Dermis blood vessel endothelial cell (primary cell): ENCODE measurements at regions not wholly inside any gene's neighbourhood (a gene's known extent, or its start where the extent isn't known, plus 50 kb on each side); places are given as distances from the start of the nearest gene placed in this dataset.

ENCODE experiments used
- DNase-seq: peaks from one replicate; pipeline ENCODE4 v3.0.0; 2010

DNA sequence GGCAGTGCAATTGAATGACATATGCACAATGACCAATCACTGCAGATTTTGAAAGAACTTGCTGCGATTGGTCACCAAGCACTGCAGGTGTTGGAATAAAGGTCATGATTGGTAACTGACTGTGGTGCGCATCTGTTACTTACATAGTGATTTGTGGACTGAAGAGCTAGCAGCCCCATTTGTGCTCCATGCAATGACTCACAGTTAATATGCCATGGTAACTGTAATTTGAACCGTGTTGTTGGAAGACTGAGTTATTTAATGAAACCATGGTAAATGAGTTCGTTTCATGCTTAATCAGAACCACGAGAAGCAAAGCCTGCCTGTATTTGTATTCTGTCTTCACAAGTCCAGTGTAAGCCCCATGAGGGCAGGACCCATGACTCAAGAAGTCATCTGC, 220.5 kb downstream of the TJP1 start:
- DNase-seq = no peak

DNA sequence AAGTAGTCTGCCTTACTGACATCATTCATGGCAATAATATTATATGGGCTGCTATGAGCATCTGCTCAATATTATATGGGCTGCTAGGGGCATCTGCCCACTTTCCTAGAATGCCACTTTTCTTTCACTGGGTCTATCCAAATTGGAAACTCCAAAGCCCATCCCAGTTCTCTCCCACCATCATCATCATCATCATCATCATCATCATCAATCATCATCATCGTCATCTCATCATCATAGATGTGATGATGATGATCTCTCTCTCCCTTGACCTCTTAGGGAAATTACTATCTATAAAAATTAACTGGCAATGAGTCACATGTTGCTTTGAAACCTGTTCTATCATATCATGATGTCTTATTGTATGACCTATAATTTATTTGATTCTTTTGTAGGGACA, 222.0 kb downstream of the TJP1 start:
- no peak for DNase-seq

DNA sequence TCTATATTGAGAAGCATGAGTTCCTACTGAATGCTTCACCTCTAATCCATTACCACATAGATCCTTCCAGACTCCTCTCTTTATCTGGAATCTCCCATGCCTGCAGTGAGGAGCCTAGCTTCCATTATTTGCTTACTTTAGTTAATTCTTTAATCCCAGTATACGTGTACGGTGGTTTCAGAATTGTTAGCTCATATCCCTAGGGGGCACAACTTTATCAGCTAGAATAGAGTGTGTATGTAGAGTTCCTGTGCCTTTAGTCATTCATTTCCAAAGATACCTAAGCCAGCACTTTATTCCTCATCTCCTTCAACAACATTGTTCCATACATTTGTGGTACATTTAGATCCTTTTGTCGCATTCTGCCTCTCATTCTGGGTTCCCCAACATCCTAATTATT, 226.0 kb downstream of the TJP1 start:
- DNase-seq = no peak

DNA sequence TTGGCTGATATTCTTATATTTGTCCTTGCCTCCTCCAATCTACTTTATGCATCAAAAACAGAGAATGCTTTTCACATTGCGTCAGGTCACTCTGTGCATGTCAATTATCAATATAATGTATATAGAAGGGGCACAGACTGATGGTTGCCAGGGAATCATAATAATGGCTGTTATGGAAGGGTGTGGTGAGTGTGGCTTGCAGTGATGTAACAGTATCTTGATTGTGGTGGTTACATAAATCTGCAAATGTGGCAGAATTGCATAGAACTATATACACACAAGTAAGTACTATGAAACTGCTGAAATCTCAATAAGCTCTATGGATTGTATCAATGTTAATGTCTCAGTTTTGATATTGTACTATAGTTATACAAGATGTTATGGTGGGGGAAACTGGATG, 228.6 kb downstream of the TJP1 start:
- DNase-seq = no peak

DNA sequence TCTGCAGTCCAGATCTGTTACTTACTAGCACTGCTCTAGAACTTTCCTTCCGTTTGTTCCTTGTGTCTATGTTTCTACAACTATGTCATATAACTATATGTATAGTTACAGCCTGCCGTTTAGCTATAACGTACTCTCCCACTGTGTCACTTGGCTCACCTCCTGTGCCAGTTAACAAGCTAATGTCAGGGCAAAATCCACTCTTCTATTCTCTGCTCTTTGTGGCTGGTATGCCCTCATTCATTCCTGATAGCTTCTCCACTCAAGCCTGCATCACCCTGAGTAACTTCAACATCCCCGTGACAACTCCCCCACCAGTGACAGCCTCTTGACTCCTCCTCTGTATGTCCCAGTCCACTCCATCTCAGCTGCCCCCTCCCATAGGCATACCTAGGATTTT, 229.2 kb downstream of the TJP1 start:
- no peak for DNase-seq

DNA sequence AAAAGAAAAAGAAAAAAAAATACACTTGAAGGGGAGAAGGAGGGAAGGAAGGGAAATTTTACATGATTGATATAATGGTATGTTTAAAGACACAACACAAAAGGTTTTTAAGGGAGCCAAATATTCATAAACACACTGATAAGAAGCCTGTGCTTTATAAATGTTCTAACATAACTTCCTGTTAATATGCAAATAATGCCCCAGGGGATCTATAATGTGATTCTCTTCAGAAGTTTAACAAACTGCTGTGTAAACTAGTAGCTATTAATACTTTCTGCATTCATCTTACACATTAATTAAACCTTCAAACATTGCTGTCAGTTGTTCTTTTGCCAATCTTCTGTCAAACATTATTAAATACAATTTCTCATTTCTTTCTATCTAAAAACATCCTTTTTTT, 231.6 kb downstream of the TJP1 start:
- DNase-seq = no peak

DNA sequence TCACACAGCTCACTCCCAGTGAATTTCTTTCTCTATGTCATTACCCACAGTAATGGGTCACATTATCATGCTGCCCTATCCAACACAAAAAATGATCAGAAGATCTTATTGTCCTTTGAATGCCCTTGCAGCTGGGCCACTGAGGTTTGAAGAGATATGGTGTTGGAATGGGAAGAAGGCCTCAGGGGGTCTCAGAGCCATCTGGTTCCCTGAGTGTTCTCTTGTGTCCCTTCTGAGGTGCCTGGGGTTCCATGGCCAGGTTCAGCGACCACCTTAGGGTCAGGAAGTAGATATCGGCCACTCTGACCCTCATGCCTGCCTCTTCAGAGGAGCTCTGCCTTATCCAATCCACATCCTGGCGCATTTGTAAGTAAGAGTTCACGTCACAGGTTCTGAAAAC, 232.3 kb downstream of the TJP1 start:
- no peak for DNase-seq

DNA sequence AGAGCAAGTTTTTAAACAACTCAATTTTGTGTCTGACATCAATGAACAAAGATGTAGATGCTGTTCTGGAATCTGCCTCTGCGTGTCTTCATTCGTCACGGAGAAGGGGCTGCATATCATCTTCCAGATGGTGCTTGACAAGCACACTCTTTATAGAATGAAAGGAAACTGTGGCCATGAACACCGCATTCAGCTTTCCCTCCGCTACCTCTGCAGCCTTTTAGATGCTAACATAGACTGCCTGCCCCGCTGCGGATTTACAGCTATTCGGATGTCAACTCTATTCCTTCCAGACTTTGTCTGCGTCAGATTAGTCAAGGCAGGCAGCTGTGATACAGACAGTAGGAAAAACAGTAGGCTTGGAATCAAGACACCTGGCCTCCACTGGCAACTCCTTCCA, 232.9 kb downstream of the TJP1 start:
- no peak for DNase-seq

DNA sequence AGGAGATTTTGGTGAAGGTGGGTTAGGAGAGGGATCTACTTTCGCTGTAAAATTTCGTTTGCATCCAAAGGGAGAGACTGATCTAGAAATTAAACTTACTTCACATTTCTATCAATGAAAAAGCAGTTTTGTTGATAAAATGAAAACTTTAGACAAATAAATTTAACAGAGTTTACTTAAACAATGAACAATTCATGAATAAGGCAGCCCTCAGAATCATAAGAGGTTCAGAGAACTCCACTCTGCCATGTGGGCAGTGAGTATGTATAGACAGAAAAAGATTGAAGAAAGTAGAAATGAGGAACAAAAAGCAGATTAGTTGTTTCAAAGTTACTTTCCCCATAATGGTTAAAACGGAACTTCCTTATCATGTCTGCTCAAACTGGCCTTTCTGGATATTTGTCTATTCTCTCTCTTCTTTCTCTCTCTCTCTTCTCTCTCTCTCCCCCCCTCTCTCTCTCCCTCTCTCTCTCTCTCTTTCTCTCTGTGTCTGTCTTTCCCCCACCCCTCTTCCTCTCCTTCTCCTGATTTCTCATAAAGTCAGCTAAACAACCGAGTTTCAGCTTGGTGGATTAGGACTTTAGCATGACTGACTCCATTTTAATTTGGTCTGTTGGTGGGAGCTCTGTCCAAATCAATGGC, 248.9 kb downstream of the TJP1 start:
- no peak for DNase-seq

DNA sequence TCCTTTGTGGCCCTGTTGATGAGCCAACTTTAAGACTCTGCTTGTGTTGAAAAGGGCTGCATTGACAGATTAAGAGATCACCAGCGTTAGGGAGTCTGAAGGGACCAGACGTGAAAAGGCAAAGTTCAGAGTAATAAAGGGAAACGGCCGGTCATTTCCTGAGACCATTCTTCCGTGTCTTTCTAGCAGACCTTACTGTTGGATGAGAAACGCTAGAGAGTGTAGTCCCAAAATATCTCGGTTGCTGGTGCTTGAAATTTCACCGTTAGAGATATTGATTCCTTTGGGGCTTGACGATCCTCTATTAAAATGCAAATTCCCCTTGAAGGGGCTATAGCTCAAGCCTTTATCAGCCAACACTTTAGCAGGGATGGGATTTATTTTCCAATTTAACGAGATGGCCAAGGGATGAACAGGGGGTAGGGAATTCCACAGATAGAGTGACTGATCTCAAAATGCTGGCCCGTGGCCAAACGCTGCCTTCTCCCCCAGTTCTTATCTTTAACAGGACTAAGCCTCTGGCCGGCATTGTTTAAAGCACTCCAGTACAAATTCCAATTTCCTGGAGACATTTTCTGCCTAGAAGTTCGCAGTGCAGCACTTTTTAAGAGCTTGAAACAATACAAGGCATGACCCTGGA, 250.4 kb downstream of the TJP1 start:
- DNase-seq = peak; percentile 49

DNA sequence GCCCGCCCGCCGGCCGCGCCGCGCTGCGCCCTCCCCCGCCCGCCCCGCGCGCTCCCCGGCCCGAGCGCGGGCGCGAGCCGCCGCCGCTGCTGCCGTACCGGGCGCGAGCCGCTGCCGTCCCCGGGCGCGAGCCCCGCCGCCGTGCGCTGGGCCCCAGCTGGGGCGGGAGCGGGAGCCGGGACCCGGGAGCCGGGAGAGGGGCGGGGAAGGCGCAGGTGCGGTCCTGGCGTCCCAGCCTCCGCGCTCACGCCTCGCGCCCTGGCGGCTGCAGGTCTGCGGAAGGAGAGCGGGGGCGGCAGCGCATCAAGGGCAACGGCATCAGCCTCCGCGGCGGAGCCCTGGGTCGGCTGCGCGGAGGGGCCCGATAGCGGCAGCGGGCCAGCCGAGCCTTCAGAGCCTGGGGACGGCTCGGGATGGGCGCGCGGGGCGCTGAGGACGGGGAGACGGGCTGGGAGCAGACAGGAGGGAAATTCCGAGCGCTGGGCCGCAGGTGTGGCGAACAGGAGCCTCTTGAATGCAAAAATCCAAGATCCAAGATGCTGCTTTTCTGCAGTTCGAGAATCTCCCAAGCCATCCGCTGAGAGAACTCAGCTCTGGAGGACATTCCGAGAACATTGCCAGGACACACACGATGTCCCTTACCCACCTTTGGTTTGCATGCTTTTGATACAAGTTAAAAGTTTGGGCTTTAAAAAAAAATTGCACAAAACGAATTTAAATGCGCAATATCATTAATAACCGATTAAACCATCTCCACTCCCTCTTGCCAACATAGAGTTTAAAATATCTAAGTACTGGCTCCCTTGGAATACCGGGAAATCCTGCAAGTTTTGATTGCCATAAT, 251.1 kb downstream of the TJP1 start:
- peak; percentile 34 for DNase-seq

DNA sequence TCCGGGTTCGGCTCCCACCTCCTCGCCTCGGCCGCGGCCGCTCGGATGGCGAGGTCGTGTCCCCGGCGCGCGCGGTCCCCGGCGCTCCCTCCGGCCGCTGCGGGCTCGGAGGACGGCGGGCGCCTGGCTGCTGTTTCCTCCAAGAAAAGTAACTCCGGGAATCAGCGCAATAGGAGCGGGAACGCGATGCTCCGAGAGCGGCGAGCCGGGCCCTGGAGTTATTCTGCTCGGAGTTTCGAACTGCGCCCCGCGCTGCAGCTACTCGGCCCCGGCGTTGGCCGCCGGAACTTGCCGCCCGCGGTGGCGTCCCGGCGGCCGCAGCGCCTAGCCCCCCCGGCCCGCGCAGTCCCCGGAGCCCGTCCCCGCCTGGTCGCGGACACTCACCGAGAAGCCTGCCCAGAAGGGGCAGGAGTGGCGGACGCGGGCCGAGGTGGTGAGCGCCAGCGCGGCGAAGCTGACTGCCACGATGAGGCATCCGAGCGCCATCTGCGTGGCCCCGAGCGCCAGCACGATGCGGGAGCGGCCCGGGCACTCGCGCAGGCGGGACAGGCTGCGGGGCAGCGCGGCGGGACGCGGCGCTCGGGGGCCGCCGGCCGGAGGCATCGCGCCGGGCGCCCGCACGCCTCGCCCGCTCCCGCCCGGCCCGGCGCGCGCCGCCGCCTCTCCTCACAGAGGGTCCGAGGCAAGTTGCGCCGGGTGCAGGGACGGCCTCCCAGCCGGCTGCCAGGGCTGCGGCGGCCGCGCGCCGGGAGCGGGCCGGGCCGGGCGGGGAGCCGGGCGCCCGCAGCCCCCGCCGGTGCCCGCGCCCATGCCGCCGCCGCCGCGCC, 251.9 kb downstream of the TJP1 start:
- DNase-seq = peak; percentile 17

DNA sequence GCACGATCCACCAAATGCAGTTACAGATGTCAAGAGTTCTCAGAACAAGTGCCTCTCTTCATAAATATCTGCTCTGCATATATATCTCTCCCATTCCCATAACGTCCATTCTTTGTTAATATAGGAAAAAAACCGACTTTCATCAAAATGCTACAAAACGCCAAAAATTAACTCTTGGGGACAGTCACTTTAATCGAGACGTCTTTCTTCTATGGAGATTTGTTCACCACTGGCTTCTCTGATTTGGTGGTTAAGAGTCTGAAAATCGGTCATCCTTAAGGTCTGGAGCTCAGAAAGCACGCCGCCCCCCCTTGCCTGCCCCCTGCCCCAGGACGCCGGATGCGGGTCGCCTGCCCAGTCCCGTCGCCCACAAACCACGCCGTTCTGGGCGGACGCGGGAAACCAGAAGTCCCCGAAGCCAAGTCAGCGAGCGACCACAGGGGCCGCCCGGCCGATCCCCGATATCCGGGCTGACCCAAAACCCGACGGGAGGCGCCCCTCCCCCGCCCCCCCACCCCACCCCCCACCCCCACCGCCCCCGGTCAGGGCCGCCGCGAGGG, 252.7 kb downstream of the TJP1 start:
- no peak for DNase-seq

DNA sequence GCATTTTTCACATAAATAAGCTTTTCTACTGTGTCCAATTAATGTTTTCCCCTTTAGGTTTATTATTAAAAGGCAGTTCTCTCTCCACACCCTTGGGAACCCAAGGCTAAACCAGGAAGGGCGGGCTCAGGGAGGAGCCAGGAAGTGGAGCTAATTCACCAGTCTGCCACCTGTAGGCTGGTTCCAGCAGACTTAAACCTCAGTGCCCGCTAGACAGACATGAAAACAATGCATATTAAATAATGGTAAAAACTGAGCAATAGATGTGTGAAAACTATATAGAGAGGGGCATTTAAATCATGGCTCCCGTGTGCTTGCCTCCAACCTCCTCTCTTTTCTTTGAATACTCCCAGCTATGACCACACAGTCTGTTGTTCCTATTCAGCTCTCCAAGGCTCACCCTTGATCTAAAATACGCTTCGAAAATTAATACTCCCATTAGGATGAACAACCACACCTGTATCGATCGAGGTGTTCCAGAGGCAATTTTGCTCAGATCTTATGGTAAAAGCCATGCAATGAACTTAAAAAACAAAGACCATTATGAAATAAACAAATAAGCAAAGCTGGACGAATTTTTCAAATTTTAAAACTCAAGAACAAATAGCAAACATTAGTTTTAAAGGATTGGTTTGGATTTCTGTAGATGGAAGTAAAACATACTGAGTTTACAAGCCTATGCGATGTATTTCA, 253.3 kb downstream of the TJP1 start:
- DNase-seq = peak; percentile 16

DNA sequence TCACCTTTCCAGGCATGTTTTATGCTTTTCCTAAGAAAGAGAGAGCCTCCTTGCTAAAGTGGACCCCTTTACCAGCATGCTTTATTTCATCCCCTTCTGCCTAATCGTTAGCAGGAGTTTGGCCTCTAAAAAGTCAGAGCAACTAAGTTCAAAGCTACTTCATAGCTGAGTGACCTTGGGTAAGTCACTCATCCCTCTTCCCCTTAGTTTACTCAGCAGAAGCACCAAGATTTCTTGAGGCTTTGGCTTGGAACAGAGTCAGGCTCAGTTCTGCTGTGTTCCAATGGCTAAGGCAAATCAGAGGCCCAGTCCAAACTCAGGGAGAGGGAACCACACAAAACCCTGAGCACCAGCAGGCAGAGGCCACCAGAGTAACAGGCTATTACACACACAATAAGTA, 254.9 kb downstream of the TJP1 start:
- no peak for DNase-seq

DNA sequence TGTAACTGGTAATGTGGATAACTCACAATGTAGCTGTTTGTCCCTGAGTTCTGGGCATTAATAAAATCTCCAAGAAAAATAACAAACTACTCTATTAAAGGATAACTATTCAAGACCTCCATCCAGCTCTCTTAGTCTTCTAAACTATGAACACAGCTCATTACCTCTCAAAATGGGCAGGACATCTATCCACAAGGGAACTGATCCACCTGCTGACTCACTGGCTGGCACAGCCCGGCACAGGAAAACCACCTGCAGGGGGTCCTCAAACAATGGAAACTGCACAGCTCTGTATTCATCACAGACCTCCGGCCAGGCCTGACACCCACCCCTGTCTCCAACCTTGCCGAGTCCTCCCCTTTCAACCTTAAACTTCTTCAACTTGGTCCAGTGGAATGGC, 255.4 kb downstream of the TJP1 start:
- no peak for DNase-seq

DNA sequence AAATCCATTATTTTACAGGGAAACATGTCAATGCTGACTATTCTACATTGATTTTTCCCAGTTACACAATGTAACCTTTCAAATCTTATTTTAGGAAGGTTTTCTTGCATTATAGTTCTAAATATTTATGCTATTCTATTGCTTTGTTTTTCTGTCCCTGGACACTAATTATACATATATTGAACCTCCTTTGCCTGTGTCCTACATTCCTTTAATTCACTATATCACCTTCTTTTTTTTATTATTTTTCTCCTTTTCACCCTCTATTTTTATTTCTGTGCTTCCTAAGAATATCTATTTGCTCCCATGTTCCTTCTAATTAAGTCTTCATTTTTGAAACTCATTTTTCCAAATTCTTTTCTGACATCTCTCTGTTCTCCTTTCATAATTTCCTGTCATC, 259.2 kb downstream of the TJP1 start:
- no peak for DNase-seq

DNA sequence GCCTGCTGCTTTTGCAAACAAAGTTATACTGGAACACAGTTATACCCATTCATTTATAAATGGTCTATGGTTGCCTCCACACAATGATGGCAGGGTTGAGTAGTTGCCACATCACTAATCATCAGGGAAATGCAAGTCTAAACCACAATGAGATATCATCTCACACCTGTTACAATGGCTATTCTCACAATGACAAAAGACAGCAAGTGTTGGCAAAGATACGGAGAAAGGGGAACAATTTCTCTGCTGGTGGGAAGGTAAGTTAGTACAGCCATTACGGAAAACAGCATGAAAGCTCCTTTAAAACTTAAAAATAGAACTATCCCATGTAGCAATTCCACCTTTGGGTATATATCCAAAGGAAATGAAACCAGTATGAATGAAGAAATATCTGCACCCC, 261.4 kb downstream of the TJP1 start:
- DNase-seq = no peak

DNA sequence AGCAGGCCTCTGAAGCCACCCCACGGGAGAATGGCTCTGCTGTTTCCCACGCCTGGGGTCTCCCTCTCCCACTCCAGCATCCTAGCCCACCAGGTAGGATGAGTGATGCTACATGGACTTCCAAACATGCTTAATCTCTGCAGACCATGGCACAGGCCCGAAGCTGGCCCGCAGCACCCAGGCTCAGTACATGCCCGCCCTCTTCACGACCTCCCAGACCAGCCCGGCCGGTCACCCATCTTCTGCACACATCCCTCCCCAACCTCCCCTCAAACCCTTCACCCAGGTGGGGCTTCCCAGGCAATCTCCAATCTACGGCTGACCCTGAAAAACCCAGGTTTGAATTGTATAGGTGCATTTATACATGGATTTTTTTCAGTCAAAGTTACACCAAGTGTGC, 264.0 kb downstream of the TJP1 start:
- DNase-seq = no peak

DNA sequence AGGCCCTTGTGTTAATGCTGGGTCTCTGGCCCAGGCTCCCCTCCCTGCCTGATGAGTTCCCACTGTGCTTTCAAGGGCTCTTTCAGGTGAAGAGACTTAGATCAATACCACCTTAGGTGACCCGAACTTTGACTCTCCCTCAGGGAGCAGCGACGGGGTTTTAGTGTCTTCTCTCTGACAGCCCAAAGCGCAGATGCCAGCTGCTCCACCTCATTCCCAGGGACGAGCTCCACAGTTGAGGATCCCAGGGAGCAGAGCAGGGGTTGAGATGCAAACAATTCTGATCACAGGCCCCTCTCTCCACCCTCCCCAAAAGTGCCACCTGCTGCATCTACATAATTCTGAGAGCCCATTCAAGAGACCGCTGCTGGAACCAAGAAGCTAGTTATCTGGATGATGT, 265.1 kb downstream of the TJP1 start:
- no peak for DNase-seq

DNA sequence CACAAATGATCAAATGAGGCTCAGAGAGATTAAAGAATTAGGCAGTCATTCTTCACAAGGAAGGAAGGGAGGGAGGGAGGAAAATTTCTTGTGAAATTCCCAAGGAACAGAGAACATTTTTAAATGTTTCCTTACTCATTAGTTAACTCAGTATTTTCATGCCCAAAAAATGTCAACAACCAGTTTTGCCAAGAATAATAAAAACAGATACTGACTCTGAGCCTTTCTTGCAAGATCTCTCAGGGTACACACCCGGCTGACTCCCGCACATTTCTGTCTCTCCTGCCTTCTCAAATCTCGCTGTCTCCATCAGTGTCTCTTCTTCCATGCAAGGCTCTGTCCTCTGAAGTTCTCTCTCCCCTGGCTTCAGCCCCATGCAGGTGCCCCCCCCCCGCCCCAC, 265.9 kb downstream of the TJP1 start:
- no peak for DNase-seq

DNA sequence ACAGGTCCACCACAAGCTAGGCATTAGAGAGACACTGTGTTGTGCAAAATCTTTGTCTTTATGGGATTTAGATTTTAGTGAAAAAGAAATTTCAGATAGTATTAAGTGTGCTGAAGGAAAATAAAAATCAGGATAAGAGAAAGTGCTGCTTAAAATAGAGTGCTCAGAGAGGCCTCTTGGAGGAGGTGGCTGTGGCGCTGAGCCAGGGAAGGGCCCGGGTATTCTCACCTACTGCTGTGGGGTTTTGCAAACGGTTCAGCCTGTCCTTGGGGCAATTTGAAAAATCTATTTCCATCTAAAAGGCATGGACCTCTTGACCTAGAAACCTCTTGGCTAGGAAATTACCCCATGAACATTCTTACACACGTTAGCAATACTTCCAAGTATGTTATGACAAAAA, 267.7 kb downstream of the TJP1 start:
- DNase-seq = no peak
